ENCODE measurements at regions not wholly inside any gene's neighbourhood (a gene's known extent, or its start where the extent isn't known, plus 50 kb on each side); places are given as distances from the start of the nearest gene placed in this dataset.

GRCh38 chr2:125281242-125281641 is 1256.2 kb downstream of the CNTNAP5 start:
- POLR2A ChIA-PET = no interaction called here
- Mint-ChIP-seq H3K4me3 (ENCODE audit: unreplicated experiment) (no peak overlapping the region), H3K27ac (ENCODE audit: low read depth, unreplicated experiment) (no peak overlapping the region), H3K9me3 (ENCODE audit: unreplicated experiment) (no peaks in the 10 kb centered on the region), H3K4me1 (ENCODE audit: insufficient read depth, unreplicated experiment) (no peaks in the 10 kb centered on the region), H3K27me3 (ENCODE audit: insufficient read depth, unreplicated experiment) (no peaks in the 10 kb centered on the region), H3K36me3 (ENCODE audit: insufficient read depth, unreplicated experiment) (no peaks in the 10 kb centered on the region)
- TF ChIP-seq CTCF (IDR thresholded peaks at IDR 0.05; ENCODE audit: unreplicated experiment) = no peak
- no TSS peak for BruUV-seq (replicated peaks)
- CTCF ChIA-PET = no interaction called here
- DNase-seq (ENCODE audit: unreplicated experiment) = no peak
- intact Hi-C loops (cut with micrococcal nuclease) = no loop called here

DNA sequence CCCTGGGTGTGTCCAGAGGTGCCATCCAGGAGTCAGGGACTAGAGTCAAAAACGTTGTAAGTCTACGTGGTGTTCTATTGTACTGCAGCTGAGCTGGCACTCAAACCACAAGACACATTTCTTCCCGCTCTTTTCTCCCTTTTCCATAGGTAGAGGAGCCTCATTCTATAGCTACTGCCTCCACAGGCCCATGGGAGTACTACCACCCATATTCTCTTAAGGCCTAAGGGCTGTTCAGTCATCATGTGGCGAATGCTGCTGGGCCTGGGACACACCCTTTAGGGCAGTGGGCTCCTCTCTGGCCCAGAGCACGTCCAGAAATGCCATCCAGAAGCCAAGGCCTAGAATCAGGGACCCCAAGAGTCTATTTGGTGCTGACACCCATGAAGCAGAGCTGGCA is 1271.7 kb downstream of the CNTNAP5 start:
- Mint-ChIP-seq H3K27me3 (ENCODE audit: insufficient read depth, unreplicated experiment) (no peaks in the 10 kb centered on the region), H3K4me3 (ENCODE audit: unreplicated experiment) (no peak overlapping the region), H3K9me3 (ENCODE audit: unreplicated experiment) (peaks cover 7% of the 10 kb centered on the region), H3K4me1 (ENCODE audit: insufficient read depth, unreplicated experiment) (no peaks in the 10 kb centered on the region), H3K36me3 (ENCODE audit: insufficient read depth, unreplicated experiment) (no peaks in the 10 kb centered on the region), H3K27ac (ENCODE audit: low read depth, unreplicated experiment) (no peak overlapping the region)
- intact Hi-C loops (cut with micrococcal nuclease) = no loop called here
- no peak for TF ChIP-seq CTCF (IDR thresholded peaks at IDR 0.05; ENCODE audit: unreplicated experiment)
- DNase-seq (ENCODE audit: unreplicated experiment) = no peak
- ChIA-PET CTCF (no interaction called here), POLR2A (no interaction called here)
- no TSS peak for BruUV-seq (replicated peaks)

GRCh38 chr2:125310657-125311364 is 1285.7 kb downstream of the CNTNAP5 start:
- DNase-seq (ENCODE audit: unreplicated experiment) = no peak
- Mint-ChIP-seq H3K9me3 (ENCODE audit: unreplicated experiment) (no peaks in the 10 kb centered on the region), H3K27me3 (ENCODE audit: insufficient read depth, unreplicated experiment) (no peaks in the 10 kb centered on the region), H3K4me1 (ENCODE audit: insufficient read depth, unreplicated experiment) (no peaks in the 10 kb centered on the region), H3K4me3 (ENCODE audit: unreplicated experiment) (no peak overlapping the region), H3K36me3 (ENCODE audit: insufficient read depth, unreplicated experiment) (no peaks in the 10 kb centered on the region), H3K27ac (ENCODE audit: low read depth, unreplicated experiment) (no peak overlapping the region)
- BruUV-seq (replicated peaks) = no TSS peak
- TF ChIP-seq CTCF (IDR thresholded peaks at IDR 0.05; ENCODE audit: unreplicated experiment) = no peak
- intact Hi-C loops (cut with micrococcal nuclease) = no loop called here
- CTCF ChIA-PET = no interaction called here
- POLR2A ChIA-PET = interaction anchor here (0.6 kb wide), 1 partner anchor 395 kb away, joined by 3 read pairs; no protein-coding TSS in a partner anchor

DNA sequence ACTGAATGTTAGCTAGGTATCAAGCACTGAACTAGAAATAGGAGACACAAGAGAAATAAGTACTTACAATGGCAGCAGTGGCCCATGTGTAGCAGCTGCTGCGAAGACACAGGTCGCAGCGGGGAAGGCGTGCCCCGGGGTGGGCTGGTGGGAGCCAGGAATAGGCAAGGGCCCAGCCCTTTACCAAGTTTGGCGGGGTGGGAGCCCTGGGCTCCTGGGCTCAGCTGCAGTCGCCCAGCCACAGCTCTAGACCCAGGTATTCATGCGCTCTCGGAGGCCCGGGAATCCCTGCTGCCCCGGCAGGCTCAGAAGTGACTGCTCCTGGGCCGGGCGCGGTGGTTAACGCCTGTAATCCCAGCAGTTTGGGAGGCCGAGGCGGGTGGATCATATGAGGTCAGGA is 1287.3 kb downstream of the CNTNAP5 start:
- intact Hi-C loops (cut with micrococcal nuclease) = no loop called here
- no peaks in the 10 kb centered on the region for H3K27me3 Mint-ChIP-seq (ENCODE audit: insufficient read depth, unreplicated experiment)
- no peak for DNase-seq (ENCODE audit: unreplicated experiment)
- H3K27ac Mint-ChIP-seq (ENCODE audit: low read depth, unreplicated experiment) = no peak overlapping the region
- H3K4me3 Mint-ChIP-seq (ENCODE audit: unreplicated experiment) = no peak overlapping the region
- no peaks in the 10 kb centered on the region for H3K9me3 Mint-ChIP-seq (ENCODE audit: unreplicated experiment)
- H3K4me1 Mint-ChIP-seq (ENCODE audit: insufficient read depth, unreplicated experiment) = no peaks in the 10 kb centered on the region
- H3K36me3 Mint-ChIP-seq (ENCODE audit: insufficient read depth, unreplicated experiment) = no peaks in the 10 kb centered on the region
- POLR2A ChIA-PET = interaction anchor here (0.6 kb wide), 1 partner anchor 1031 kb away, joined by 3 read pairs; no protein-coding TSS in a partner anchor
- TF ChIP-seq CTCF (IDR thresholded peaks at IDR 0.05; ENCODE audit: unreplicated experiment) = no peak
- CTCF ChIA-PET = interaction anchor here (1.5 kb wide), 1 partner anchor 10 kb away, joined by 5 read pairs; no protein-coding TSS in a partner anchor
- BruUV-seq (replicated peaks) = no TSS peak

All from MCF 10A (cell line).